IPS-NIHi7 (cell line): ENCODE measurements at regions not wholly inside any gene's neighbourhood (a gene's known extent, or its start where the extent isn't known, plus 50 kb on each side); places are given as distances from the start of the nearest gene placed in this dataset.
A peak's percentile ranks its signal among the peaks of the same experiment; 100 is the strongest.
"Not testable (repeated sequence)": the region's sequence is repeated elsewhere in the genome, so short reads cannot be mapped to it uniquely, and the experiment has no call there.

ENCODE experiments used
- DNase-seq: peaks from one replicate; pipeline ENCODE4 v3.0.0; 2012; ENCODE audit warnings: mixed read lengths; ENCODE audit errors: extremely low spot score

DNA sequence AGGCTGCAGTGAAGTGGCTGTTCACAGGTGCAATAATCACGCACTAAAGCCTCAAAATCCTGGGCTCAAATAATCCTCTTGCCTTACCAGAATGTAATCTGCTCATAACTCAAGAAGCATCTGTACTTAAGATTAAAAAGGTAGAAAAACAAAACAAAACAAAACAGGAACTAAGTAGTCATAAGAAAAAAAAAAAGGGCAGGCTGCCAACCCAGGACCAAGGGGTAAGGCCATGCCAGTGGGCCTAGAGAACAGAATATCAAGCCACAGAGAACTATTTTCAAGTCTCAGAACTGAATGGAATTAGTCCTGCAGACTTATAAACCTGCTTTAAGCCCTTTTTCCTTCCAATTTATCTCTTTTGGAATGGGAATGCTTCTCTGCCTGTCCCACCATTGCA lies 64.8 kb upstream of the TBC1D3K start:
- DNase-seq: no peak

- DNase-seq: not testable (repeated sequence)
Observed at GRCh38 chr17:37858391-37858790, 65.8 kb upstream of the TBC1D3K start.

DNA sequence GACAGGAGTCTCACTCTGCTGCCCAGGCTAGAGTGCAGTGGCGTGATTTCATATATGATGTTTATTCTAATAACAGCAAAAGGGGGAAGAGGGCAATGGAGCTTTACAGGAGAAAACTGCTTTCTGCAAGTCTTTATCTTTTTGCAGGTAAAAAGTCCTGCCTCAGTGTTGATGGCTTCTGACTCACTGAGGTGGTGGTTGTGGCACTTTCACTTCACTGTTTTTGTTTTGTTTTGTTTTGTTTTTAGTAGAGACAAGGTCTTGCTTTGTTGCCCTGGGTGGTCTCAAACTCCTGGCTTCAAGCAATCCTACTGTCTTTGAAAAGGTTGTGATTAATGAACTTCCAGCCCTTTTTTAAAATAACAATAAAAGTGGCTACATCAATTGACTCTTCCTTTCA lies 68.0 kb upstream of the TBC1D3K start:
- DNase-seq: no peak

DNA sequence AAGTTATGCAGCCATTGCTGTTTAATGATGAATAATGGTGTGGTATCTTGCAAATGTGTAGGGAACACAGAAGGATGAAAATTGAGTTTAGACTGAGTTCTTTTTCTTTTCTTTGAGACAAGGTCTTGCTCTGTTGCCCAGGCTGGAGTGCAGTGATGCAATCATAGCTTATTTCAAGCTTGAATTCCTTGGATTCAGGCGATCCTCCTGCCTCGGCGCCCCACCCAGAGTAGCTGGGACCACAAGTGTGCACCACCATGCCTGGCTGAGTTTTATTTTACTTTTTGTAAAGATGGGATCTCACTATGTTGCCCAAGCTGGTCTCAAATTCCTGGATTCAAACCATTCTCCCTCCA lies 74.6 kb upstream of the TBC1D3K start:
- DNase-seq: no peak

GRCh38 chr17:37848690-37849616 lies 75.3 kb upstream of the TBC1D3K start:
- DNase-seq: no peak

GRCh38 chr17:37847811-37848331 lies 76.3 kb upstream of the TBC1D3K start:
- no peak for DNase-seq

- DNase-seq: no peak
Observed at GRCh38 chr17:37847102-37847501, 77.1 kb upstream of the TBC1D3K start.

- DNase-seq: no peak
Observed at GRCh38 chr17:37844977-37845293, 79.3 kb upstream of the TBC1D3K start.

DNA sequence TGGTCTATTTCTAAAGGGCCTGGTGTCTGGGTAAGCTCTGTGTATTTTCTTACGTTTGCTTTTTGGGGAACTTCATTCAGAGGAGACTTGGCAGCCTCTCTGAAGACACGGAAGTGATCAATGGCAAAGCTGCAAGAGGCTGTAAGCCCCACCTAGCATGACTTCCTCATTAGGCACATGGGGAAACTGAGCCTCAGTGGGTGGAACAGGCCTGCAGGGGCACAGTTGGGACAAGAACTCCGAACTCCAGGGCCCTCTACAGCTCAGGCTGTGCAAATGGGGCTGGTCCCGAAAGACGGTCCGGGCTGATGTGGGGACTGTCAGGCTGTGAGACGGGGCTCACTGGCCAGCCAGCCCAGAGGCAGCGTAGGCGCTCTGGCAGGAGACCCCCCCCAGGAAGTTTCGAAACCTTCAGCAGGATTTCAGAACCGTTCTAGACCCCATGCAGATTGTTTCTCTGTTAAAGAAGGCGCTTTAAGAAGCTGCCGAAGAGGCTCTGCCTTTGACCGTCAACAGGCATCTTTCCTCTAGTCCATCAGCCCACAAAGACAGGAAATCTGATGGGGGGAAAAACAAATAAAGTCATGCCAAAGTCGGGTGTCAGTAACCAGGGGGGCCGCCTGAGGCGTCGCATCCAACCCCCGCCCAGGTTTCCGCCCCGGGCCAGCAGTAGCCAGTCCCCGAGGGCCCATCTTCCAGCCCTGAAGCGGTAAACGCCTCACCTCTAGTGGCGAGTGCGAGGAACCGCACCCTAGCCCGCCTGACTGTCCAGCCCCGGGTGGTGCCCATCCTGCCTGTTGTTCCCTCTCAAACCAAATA lies 79.8 kb upstream of the TBC1D3K start:
- peak; percentile 91 for DNase-seq

DNA sequence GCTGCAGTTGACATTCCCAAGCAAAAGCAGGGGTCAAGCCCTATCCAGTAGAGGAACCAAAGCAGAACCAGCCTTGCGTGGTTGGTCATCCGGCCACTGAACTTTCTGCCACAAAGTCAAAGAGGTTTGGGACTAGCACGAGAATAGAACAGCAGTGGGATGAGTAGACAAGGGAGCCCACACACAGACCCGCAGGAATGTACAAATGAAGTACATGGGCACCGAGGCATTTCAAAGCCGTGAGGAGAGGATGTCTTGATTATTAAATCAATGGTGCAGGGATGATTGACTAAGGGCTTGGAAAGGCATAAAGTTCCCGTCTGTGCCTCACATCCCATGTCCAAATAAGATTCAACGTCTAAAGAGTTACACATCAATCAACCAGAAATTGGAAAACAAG lies 81.8 kb upstream of the TBC1D3K start:
- DNase-seq: no peak

DNA sequence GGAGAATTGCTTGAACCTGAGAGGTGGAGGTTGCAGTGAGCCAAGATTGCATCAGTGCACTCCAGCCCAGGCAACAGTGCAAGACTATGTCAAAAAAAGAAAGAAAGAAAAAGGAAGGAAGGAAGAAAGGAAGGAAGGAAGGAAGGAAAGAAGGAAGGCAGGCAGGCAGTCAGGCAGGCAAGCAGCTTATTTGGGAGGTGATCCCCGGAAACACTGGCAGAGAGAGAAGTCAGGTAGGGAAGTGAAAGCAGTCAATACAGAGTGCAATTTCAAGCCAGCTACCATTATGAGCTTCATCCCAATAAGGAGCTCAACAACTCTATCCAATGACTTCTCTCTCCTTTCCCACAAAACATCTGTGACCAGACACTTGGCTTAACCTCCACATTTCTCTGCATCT lies 83.0 kb upstream of the TBC1D3K start:
- no peak for DNase-seq

DNA sequence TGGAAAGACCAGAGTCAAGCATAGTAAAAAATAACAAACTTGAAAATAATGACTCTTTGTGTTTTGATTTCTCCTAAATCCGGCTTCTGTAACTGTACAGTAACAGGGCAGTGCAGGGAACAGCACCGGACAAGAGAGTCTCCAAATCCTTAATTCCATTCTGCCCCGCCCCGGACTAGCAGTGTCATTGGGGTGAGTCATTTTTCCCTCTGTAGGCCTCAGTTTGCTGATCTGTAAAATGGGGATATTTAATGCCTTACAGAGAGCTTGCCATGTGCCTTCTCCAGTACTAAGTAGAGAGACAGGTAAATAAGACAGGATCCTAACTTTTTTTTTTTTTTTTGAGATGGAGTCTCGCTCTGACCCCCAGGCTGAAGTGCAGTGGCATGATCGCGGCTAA lies 83.6 kb upstream of the TBC1D3K start:
- DNase-seq: no peak

DNA sequence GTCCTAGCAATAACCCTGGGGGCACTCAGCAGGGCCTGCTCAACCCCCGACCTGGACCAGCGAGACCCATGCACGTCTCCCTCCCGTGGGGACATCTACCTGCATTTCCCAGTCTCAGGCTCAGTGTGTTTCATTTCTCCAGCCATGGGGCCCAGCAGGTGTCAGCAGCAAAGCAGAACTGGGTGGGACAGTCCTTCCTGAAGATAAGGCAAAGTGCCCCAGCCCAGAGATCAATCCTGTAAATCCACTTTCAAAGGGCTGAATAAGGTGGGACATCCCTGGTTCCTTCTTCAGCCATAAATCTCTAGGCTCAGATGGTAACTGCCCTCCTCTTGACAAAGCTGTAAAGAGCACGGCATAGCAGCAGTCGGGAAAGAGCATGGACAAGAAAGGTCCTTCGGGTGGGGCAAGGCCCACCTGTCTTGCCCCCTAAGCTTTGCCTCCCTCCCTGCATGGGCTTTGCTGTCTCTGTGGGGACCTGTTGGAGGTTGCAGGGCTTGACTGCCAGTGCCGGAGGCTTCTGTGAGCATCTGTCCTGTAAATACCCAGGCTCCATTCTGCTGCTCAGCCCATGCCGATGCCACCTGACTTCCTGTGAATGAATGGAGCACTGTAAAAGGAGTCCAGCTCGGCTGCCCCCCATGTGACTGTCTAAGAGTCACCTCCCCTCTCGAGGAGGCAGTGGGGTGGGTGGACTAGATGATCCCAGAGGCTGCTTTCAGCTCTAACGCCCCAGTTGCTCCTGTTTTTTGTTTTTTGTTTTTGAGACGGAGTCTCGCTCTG lies 84.8 kb upstream of the TBC1D3K start:
- no peak for DNase-seq

GRCh38 chr17:37838276-37838675 lies 85.9 kb upstream of the TBC1D3K start:
- no peak for DNase-seq

DNA sequence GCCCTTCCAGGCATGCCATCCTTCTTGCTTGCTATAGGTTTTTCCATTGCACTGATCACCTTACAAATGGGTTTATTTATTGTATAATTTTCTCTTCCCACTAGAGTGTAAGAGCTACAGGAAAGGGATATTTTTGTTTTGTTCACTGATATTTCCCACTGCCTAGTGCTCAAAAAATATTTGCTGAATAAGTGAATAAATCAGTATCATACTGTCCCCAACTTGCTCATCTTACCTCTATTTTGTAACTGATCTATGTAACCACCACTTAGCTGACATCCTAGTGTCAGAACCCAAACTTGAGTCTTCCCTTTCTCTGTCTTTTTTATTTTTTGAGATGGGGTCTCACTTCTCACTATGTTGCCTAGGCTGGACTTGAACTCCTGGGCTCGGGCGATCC lies 87.6 kb upstream of the TBC1D3K start:
- DNase-seq: no peak

- DNase-seq: no peak
Observed at GRCh38 chr17:37834168-37834567, 89.3 kb upstream of the HNF1B start.

- DNase-seq: no peak
Observed at GRCh38 chr17:37833237-37833859, 88.5 kb upstream of the HNF1B start.

DNA sequence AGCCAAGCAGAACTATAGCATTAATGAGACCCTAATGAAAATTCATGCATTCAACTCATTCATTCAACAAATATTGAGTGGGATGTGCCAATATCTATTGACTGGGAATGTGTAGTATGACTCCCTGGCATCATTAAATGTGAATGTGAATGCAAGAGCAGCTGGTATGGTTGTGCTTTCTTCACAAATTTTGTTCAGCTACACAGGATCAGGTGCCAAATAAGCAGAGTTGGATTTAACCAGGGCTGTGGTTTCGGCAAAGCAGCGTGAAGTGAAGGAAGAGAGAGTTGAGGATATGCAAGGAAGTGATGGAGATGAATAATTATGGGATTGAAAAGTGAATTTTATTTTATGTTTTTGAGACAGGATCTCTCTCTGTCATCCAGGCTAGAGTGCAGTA lies 87.1 kb upstream of the HNF1B start:
- no peak for DNase-seq

GRCh38 chr17:37831492-37831891 lies 86.6 kb upstream of the HNF1B start:
- no peak for DNase-seq

DNA sequence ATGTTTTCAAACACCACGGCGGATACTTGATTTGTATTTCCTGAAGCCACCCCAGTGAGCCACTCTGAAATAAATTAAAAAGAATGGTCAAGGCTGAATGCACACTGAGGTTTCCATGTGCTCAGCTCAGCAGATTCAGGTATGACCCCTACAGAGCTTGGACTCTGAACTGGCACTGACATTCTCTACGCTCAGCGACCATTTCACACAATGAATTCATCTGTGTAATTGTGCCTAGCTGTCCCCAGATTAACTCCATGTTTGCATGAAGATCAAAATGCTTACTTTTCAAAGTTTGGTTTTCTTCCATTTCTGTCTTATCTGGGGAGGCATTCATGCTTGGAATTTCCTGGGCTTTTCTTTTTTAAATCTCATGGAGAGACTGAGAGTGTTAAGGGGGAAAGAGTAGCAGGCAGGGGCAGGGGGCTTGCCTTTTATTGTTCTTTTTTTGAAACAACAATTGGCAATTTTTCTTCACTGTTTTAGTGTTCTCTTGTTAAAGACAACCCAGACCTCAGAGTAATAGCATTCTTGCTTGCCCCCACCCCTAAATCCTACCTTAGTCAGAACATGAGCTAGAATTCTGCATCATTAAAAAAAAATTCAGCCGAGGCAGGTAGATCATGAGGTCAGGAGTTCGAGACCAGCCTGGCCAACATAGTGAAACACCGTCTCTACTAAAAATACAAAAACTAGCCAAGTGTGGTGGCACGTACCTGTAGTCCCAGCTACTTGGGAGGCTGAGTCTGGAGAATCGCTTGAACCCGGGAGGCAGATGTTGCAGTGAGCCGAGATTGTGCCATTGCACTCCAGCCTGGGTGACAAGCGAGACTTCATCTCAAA lies 85.5 kb upstream of the HNF1B start:
- no peak for DNase-seq
